ENCODE measurements at regions not wholly inside any gene's neighbourhood (a gene's known extent, or its start where the extent isn't known, plus 50 kb on each side); places are given as distances from the start of the nearest gene placed in this dataset.

GRCh38 chr21:28729887-28730286, 262.8 kb downstream of the LTN1 start:
- H2AFZ ChIP-seq (ENCODE audit: low read depth, low read length), result no peak overlapping the region
- no peak overlapping the region for H3K9ac ChIP-seq (ENCODE audit: low read depth, low read length)
- H3K79me2 ChIP-seq (ENCODE audit: insufficient read depth, low read length), result no peaks in the 10 kb centered on the region
- no peak for DNase-seq
- no peak for ATAC-seq (ENCODE audit: insufficient read depth, low read depth)
- H3K27me3 ChIP-seq (ENCODE audit: insufficient read depth, low read length, poor library complexity), result no peaks in the 10 kb centered on the region
- no peak overlapping the region for H3K27ac ChIP-seq (ENCODE audit: low read length)
- TF ChIP-seq EZH2 (IDR thresholded peaks at IDR 0.05; ENCODE audit: borderline replicate concordance, low read depth, low read length, severe bottlenecking) (no peak), CTCF (IDR thresholded peaks at IDR 0.05; ENCODE audit: borderline replicate concordance, extremely low read depth, low read length, poor library complexity, severe bottlenecking) (no peak)
- no peaks in the 10 kb centered on the region for H4K20me1 ChIP-seq (ENCODE audit: insufficient read depth, low read length)
- no peaks in the 10 kb centered on the region for H3K4me1 ChIP-seq (ENCODE audit: insufficient read depth, low read length)
- no peak overlapping the region for H3K4me3 ChIP-seq (ENCODE audit: low read depth in 1 of 2, low read length in 2 of 2)
- no peaks in the 10 kb centered on the region for H3K36me3 ChIP-seq (ENCODE audit: insufficient read depth, low read length)
- no peak overlapping the region for H3K4me2 ChIP-seq (ENCODE audit: insufficient read depth, low read length)
- H3K9me3 ChIP-seq (ENCODE audit: insufficient read depth, low read length, severe bottlenecking), result no peaks in the 10 kb centered on the region

GRCh38 chr21:28727809-28728208, 264.9 kb downstream of the LTN1 start:
- no peaks in the 10 kb centered on the region for H4K20me1 ChIP-seq (ENCODE audit: insufficient read depth, low read length)
- H3K4me1 ChIP-seq (ENCODE audit: insufficient read depth, low read length), result no peaks in the 10 kb centered on the region
- H3K4me2 ChIP-seq (ENCODE audit: insufficient read depth, low read length), result no peak overlapping the region
- H3K27ac ChIP-seq (ENCODE audit: low read length), result no peak overlapping the region
- no peaks in the 10 kb centered on the region for H3K36me3 ChIP-seq (ENCODE audit: insufficient read depth, low read length)
- no peaks in the 10 kb centered on the region for H3K9me3 ChIP-seq (ENCODE audit: insufficient read depth, low read length, severe bottlenecking)
- no peak overlapping the region for H2AFZ ChIP-seq (ENCODE audit: low read depth, low read length)
- H3K4me3 ChIP-seq (ENCODE audit: low read depth in 1 of 2, low read length in 2 of 2), result no peak overlapping the region
- ATAC-seq (ENCODE audit: insufficient read depth, low read depth) (no peak), DNase-seq (no peak)
- TF ChIP-seq EZH2 (IDR thresholded peaks at IDR 0.05; ENCODE audit: borderline replicate concordance, low read depth, low read length, severe bottlenecking) (no peak), CTCF (IDR thresholded peaks at IDR 0.05; ENCODE audit: borderline replicate concordance, extremely low read depth, low read length, poor library complexity, severe bottlenecking) (no peak)
- H3K27me3 ChIP-seq (ENCODE audit: insufficient read depth, low read length, poor library complexity), result no peaks in the 10 kb centered on the region
- H3K79me2 ChIP-seq (ENCODE audit: insufficient read depth, low read length), result no peaks in the 10 kb centered on the region
- H3K9ac ChIP-seq (ENCODE audit: low read depth, low read length), result no peak overlapping the region

GRCh38 chr21:28725396-28725795, 267.3 kb downstream of the LTN1 start:
- Histone ChIP-seq H3K4me3 (ENCODE audit: low read depth in 1 of 2, low read length in 2 of 2) (no peak overlapping the region), H3K9me3 (ENCODE audit: insufficient read depth, low read length, severe bottlenecking) (no peaks in the 10 kb centered on the region), H3K27ac (ENCODE audit: low read length) (no peak overlapping the region), H3K36me3 (ENCODE audit: insufficient read depth, low read length) (no peaks in the 10 kb centered on the region), H3K4me1 (ENCODE audit: insufficient read depth, low read length) (no peaks in the 10 kb centered on the region), H4K20me1 (ENCODE audit: insufficient read depth, low read length) (no peaks in the 10 kb centered on the region), H3K27me3 (ENCODE audit: insufficient read depth, low read length, poor library complexity) (no peaks in the 10 kb centered on the region), H3K4me2 (ENCODE audit: insufficient read depth, low read length) (no peak overlapping the region), H2AFZ (ENCODE audit: low read depth, low read length) (no peak overlapping the region), H3K79me2 (ENCODE audit: insufficient read depth, low read length) (no peaks in the 10 kb centered on the region), H3K9ac (ENCODE audit: low read depth, low read length) (no peak overlapping the region)
- DNase-seq (no peak), ATAC-seq (ENCODE audit: insufficient read depth, low read depth) (no peak)
- no peak for TF ChIP-seq CTCF (IDR thresholded peaks at IDR 0.05; ENCODE audit: borderline replicate concordance, extremely low read depth, low read length, poor library complexity, severe bottlenecking)
- no peak for TF ChIP-seq EZH2 (IDR thresholded peaks at IDR 0.05; ENCODE audit: borderline replicate concordance, low read depth, low read length, severe bottlenecking)

- no peak for ATAC-seq (ENCODE audit: insufficient read depth, low read depth)
- no peaks in the 10 kb centered on the region for H3K4me1 ChIP-seq (ENCODE audit: insufficient read depth, low read length)
- no peak overlapping the region for H2AFZ ChIP-seq (ENCODE audit: low read depth, low read length)
- no peaks in the 10 kb centered on the region for H3K9me3 ChIP-seq (ENCODE audit: insufficient read depth, low read length, severe bottlenecking)
- H4K20me1 ChIP-seq (ENCODE audit: insufficient read depth, low read length), result no peaks in the 10 kb centered on the region
- DNase-seq, result no peak
- TF ChIP-seq CTCF (IDR thresholded peaks at IDR 0.05; ENCODE audit: borderline replicate concordance, extremely low read depth, low read length, poor library complexity, severe bottlenecking) (no peak), EZH2 (IDR thresholded peaks at IDR 0.05; ENCODE audit: borderline replicate concordance, low read depth, low read length, severe bottlenecking) (no peak)
- H3K36me3 ChIP-seq (ENCODE audit: insufficient read depth, low read length), result no peaks in the 10 kb centered on the region
- H3K4me2 ChIP-seq (ENCODE audit: insufficient read depth, low read length), result no peak overlapping the region
- no peaks in the 10 kb centered on the region for H3K79me2 ChIP-seq (ENCODE audit: insufficient read depth, low read length)
- H3K9ac ChIP-seq (ENCODE audit: low read depth, low read length), result no peak overlapping the region
- H3K4me3 ChIP-seq (ENCODE audit: low read depth in 1 of 2, low read length in 2 of 2), result no peak overlapping the region
- no peaks in the 10 kb centered on the region for H3K27me3 ChIP-seq (ENCODE audit: insufficient read depth, low read length, poor library complexity)
- no peak overlapping the region for H3K27ac ChIP-seq (ENCODE audit: low read length)
Measured at GRCh38 chr21:28723646-28724045, 269.0 kb downstream of the LTN1 start.
